CD14-positive monocyte (primary cell): ENCODE measurements at regions not wholly inside any gene's neighbourhood (a gene's known extent, or its start where the extent isn't known, plus 50 kb on each side); places are given as distances from the start of the nearest gene placed in this dataset.
A peak's percentile ranks its signal among the peaks of the same experiment; 100 is the strongest.

Source experiments
- DNase-seq, 3 donors: peaks; one replicate each; pipeline ENCODE4 v3.0.0-alpha.2; 2011 to 2022
- H2AFZ ChIP-seq: 2 replicates; pipeline ENCODE4 v1.6.0; 2012; ENCODE audit warnings: mild to moderate bottlenecking, low read depth, low read length, inconsistent platforms; ENCODE audit not compliant: insufficient read depth, poor library complexity, severe bottlenecking
- H3K27ac ChIP-seq, 2 donors: 1 replicate in 1 of 2; 2 replicates in 1 of 2; pipeline ENCODE4 v1.5.1; 2012 to 2013; ENCODE audit warnings: low read length in 2 of 2, control low read depth in 1 of 2, inconsistent platforms in 1 of 2, low read depth in 1 of 2, mild to moderate bottlenecking in 1 of 2
- H3K27me3 ChIP-seq, 2 donors: one replicate each; pipeline versions ENCODE4 v1.6.0 to v1.6.1; 2011 to 2013; ENCODE audit warnings: low read length in 2 of 2; ENCODE audit not compliant: control insufficient read depth in 2 of 2, insufficient read depth in 2 of 2
- H3K36me3 ChIP-seq, 2 donors: replicated peaks in 1 of 2; 1 replicate in 1 of 2; 2 replicates in 1 of 2; pipeline versions ENCODE4 v1.5.1 to v1.6.1; 2012 to 2013; ENCODE audit warnings: low read length in 2 of 2, control low read depth in 1 of 2, inconsistent platforms in 1 of 2, mild to moderate bottlenecking in 1 of 2; ENCODE audit not compliant: insufficient read depth in 2 of 2, control insufficient read depth in 1 of 2
- H3K4me1 ChIP-seq, 2 donors: 1 replicate in 1 of 2; 2 replicates in 1 of 2; pipeline versions ENCODE4 v1.5.1 to v1.6.1; 2012 to 2013; ENCODE audit warnings: low read length in 2 of 2, control low read depth in 1 of 2, inconsistent platforms in 1 of 2, mild to moderate bottlenecking in 1 of 2, moderate library complexity in 1 of 2; ENCODE audit not compliant: insufficient read depth in 2 of 2, control insufficient read depth in 1 of 2
- H3K4me2 ChIP-seq: replicated peaks from 2 replicates; pipeline ENCODE3; 2012; ENCODE audit warnings: low read length, moderate library complexity, mild to moderate bottlenecking; ENCODE audit not compliant: poor library complexity, severe bottlenecking; ENCODE audit errors: extremely low read depth
- H3K4me3 ChIP-seq, 3 experiments: fragments of 200-600 bp in 1 of 3; sonication (generic) in 1 of 3; replicated peaks in 1 of 3; 1 replicate in 2 of 3; 2 replicates in 1 of 3; pipeline ENCODE4 v1.5.1; 2011 to 2013; ENCODE audit warnings: low read length in 3 of 3, mild to moderate bottlenecking in 3 of 3, control low read depth in 2 of 3, low read depth in 2 of 3, inconsistent platforms in 1 of 3, moderate library complexity in 1 of 3
- H3K79me2 ChIP-seq: 2 replicates; pipeline ENCODE4 v1.6.0; 2012; ENCODE audit warnings: mild to moderate bottlenecking, control low read depth, inconsistent platforms, low read length, moderate library complexity; ENCODE audit not compliant: insufficient read depth
- H3K9ac ChIP-seq: 2 replicates; pipeline ENCODE4 v1.6.0; 2017; ENCODE audit warnings: low read length, mild to moderate bottlenecking; ENCODE audit not compliant: insufficient read depth, poor library complexity, severe bottlenecking
- H3K9me3 ChIP-seq, 2 donors: replicated peaks in 1 of 2; 1 replicate in 1 of 2; 2 replicates in 1 of 2; pipeline versions ENCODE4 v1.5.1 to v1.6.1; 2012 to 2013; ENCODE audit warnings: low read length in 2 of 2, control low read depth in 1 of 2; ENCODE audit not compliant: control insufficient read depth in 1 of 2, insufficient read depth in 1 of 2
- H4K20me1 ChIP-seq: 2 replicates; pipeline ENCODE4 v1.6.0; 2012; ENCODE audit warnings: mild to moderate bottlenecking, low read length, control low read depth, moderate library complexity; ENCODE audit not compliant: insufficient read depth
- H3K27ac Mint-ChIP-seq, 7 donors: one replicate each; pipeline ENCODE4 v1.8.0; 2020; ENCODE audit warnings: mild to moderate bottlenecking in 7 of 7, mixed read lengths in 7 of 7, moderate library complexity in 6 of 7, inconsistent platforms in 2 of 7
- H3K27me3 Mint-ChIP-seq, 3 donors: one replicate each; pipeline ENCODE4 v1.8.0; 2021 to 2022; ENCODE audit warnings: low read depth in 3 of 3, mild to moderate bottlenecking in 3 of 3, mixed read lengths in 3 of 3, moderate library complexity in 3 of 3, inconsistent platforms in 1 of 3
- H3K36me3 Mint-ChIP-seq, 2 donors: one replicate each; pipeline ENCODE4 v1.8.0; 2020; ENCODE audit warnings: mixed read lengths in 2 of 2, inconsistent platforms in 1 of 2, mild to moderate bottlenecking in 1 of 2
- H3K4me1 Mint-ChIP-seq: one replicate; pipeline ENCODE4 v1.8.0; 2020; ENCODE audit warnings: mild to moderate bottlenecking, mixed read lengths
- H3K4me3 Mint-ChIP-seq, 2 donors: one replicate each; pipeline ENCODE4 v1.8.0; 2020; ENCODE audit warnings: mild to moderate bottlenecking in 2 of 2, mixed read lengths in 2 of 2, moderate library complexity in 1 of 2
- H3K9me3 Mint-ChIP-seq, 7 donors: one replicate each; pipeline ENCODE4 v1.8.0; 2020 to 2022; ENCODE audit warnings: mixed read lengths in 7 of 7, mild to moderate bottlenecking in 6 of 7, moderate library complexity in 6 of 7, inconsistent platforms in 2 of 7
- WGBS: methylation state at CpG from one replicate; pipeline ENCODE4 v1.1.5; 2013; ENCODE audit warnings: missing lambda C conversion rate; ENCODE audit not compliant: insufficient coverage; 5-methylcytosine and 5-hydroxymethylcytosine counted together
- intact Hi-C, 2 donors: fragments of 100-400 bp; cut with micrococcal nuclease; formaldehyde crosslinking; loops; one replicate each; pipeline versions ENCODE4 v1.15.0 to v1.15.1; 2023
- TF ChIP-seq, protein P1 (sequence below): fragments of 200-600 bp; IDR thresholded peaks from one replicate; pipeline ENCODE4 v1.8.0; 2022; ENCODE audit warnings: antibody characterized with exemption, mild to moderate bottlenecking

- Mint-ChIP-seq H3K4me3 (no peak overlapping the region), H3K4me1 (peaks cover 10% of the 10 kb centered on the region), H3K36me3 (peaks cover 0 to 4% of the 10 kb centered on the region in 2 donors), H3K27ac (no peak overlapping the region), H3K27me3 (no peaks in the 10 kb centered on the region), H3K9me3 (peaks cover 15 to 38% (median 23%) of the 10 kb centered on the region in 7 donors)
- intact Hi-C loops = no loop called here
- WGBS = 0% methylated on average over 1 of the region's 1 CpG
- TF ChIP-seq, protein P1, sequence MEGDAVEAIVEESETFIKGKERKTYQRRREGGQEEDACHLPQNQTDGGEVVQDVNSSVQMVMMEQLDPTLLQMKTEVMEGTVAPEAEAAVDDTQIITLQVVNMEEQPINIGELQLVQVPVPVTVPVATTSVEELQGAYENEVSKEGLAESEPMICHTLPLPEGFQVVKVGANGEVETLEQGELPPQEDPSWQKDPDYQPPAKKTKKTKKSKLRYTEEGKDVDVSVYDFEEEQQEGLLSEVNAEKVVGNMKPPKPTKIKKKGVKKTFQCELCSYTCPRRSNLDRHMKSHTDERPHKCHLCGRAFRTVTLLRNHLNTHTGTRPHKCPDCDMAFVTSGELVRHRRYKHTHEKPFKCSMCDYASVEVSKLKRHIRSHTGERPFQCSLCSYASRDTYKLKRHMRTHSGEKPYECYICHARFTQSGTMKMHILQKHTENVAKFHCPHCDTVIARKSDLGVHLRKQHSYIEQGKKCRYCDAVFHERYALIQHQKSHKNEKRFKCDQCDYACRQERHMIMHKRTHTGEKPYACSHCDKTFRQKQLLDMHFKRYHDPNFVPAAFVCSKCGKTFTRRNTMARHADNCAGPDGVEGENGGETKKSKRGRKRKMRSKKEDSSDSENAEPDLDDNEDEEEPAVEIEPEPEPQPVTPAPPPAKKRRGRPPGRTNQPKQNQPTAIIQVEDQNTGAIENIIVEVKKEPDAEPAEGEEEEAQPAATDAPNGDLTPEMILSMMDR = peak; percentile 17
- H2AFZ ChIP-seq = no peak overlapping the region
- H3K4me2 ChIP-seq = no peak overlapping the region
- no peak overlapping the region for H3K4me3 ChIP-seq
- H3K36me3 ChIP-seq = no peaks in the 10 kb centered on the region
- H3K27ac ChIP-seq = peak overlapping the region in 1 of 2 donors; percentile 3
- no peaks in the 10 kb centered on the region for H3K27me3 ChIP-seq
- H3K79me2 ChIP-seq = no peaks in the 10 kb centered on the region
- DNase-seq = peak; percentile 79 to 89 (median 80)
- H3K4me1 ChIP-seq = peaks cover 0 to 5% of the 10 kb centered on the region in 2 donors
- no peak overlapping the region for H3K9ac ChIP-seq
- H3K9me3 ChIP-seq = peaks cover 19% of the 10 kb centered on the region in 2 donors
- H4K20me1 ChIP-seq = no peaks in the 10 kb centered on the region
Observed at GRCh38 chr5:35518104-35518503, 99.6 kb upstream of the SPEF2 start.

- WGBS = no CpG with 5 or more reads among the region's 1 CpG
Observed at GRCh38 chr5:35516271-35516670, 101.4 kb upstream of the SPEF2 start.

More at GRCh38 chr5:35516271-35516670, 101.4 kb upstream of the SPEF2 start:
- H3K27me3 ChIP-seq = no peaks in the 10 kb centered on the region
- H3K4me3 ChIP-seq = no peak overlapping the region
- TF ChIP-seq, protein P1 = no peak
- Mint-ChIP-seq H3K4me3 (no peak overlapping the region), H3K36me3 (peaks cover 0 to 4% of the 10 kb centered on the region in 2 donors), H3K27me3 (no peaks in the 10 kb centered on the region), H3K4me1 (peaks cover 10% of the 10 kb centered on the region), H3K9me3 (peaks cover 12 to 45% (median 26%) of the 10 kb centered on the region in 7 donors), H3K27ac (no peak overlapping the region)
- intact Hi-C loops = no loop called here
- DNase-seq = no peak
- peaks cover 0 to 5% of the 10 kb centered on the region in 2 donors for H3K4me1 ChIP-seq
- H3K4me2 ChIP-seq = no peak overlapping the region
- no peaks in the 10 kb centered on the region for H3K36me3 ChIP-seq
- no peak overlapping the region for H3K27ac ChIP-seq
- no peaks in the 10 kb centered on the region for H3K79me2 ChIP-seq
- H3K9me3 ChIP-seq = peaks cover 19 to 23% of the 10 kb centered on the region in 2 donors
- H2AFZ ChIP-seq = no peak overlapping the region
- H4K20me1 ChIP-seq = no peaks in the 10 kb centered on the region
- H3K9ac ChIP-seq = no peak overlapping the region
